HCT116 (cell line): ENCODE measurements at regions not wholly inside any gene's neighbourhood (a gene's known extent, or its start where the extent isn't known, plus 50 kb on each side); places are given as distances from the start of the nearest gene placed in this dataset.

Source experiments
- ATAC-seq: fragments of 200-7000 bp; cut with Tn5 transposase; 2 replicates; pipeline ENCODE4 v1.9.1; 2020; ENCODE audit warnings: mild to moderate bottlenecking, moderate library complexity
- BruUV-seq: library from RNA; stranded (reverse); fragments of 400-500 nt; replicated peaks from 2 replicates; lab custom pipeline; 2021; lab: Mats Ljungman, UMichigan
- CTCF ChIA-PET: fragments of 300-600 bp; sonication (Branson Sonifier 250); formaldehyde crosslinking; loops from one replicate; lab custom pipeline; 2021; ENCODE audit warnings: antibody characterized with exemption; lab: Charles Lee
- POLR2A ChIA-PET: fragments of 300-600, 350-600 bp; sonication (Branson Sonifier 250); formaldehyde crosslinking; loops from one replicate; lab custom pipeline; 2021; ENCODE audit warnings: antibody characterized with exemption; lab: Charles Lee
- RAD21 ChIA-PET, 2 experiments: fragments of 300-600 bp; sonication (Branson Sonifier 250); formaldehyde crosslinking; loops; one replicate each; lab custom pipeline; 2023; ENCODE audit warnings: low total read pairs in 2 of 2; ENCODE audit not compliant: uncharacterized antibody in 2 of 2, unreplicated experiment in 2 of 2, low non-redundant PET in 1 of 2; lab: Charles Lee
- DNase-seq: peaks from one replicate; pipeline ENCODE4 v3.0.0-alpha.2; 2010; ENCODE audit warnings: low read depth, low spot score
- H2AFZ ChIP-seq: fragments of 200-600 bp; shearing (Covaris generic), sonication (generic); 2 replicates; pipeline ENCODE4 v1.6.1; 2017; ENCODE audit warnings: low read depth, mixed run types, mixed read lengths, antibody characterized with exemption, low read length; ENCODE audit not compliant: poor library complexity, severe bottlenecking
- H3K27ac ChIP-seq: 2 replicates; pipeline ENCODE4 v1.5.1; 2012; ENCODE audit warnings: low read depth, low read length
- H3K27me3 ChIP-seq: fragments of 200-600 bp; sonication (generic); 2 replicates; pipeline ENCODE4 v1.6.1; 2016; ENCODE audit warnings: mixed run types, low read length, mixed read lengths; ENCODE audit not compliant: insufficient read depth
- H3K36me3 ChIP-seq, 2 experiments: fragments of 200-500 bp in 1 of 2; fragments of 200-600 bp in 1 of 2; sonication (Bioruptor generic) in 1 of 2; sonication (generic) in 1 of 2; 2 replicates each; pipeline versions ENCODE4 v1.5.1 to v1.6.1; 2014 to 2016; ENCODE audit warnings: low read length in 2 of 2, inconsistent platforms in 1 of 2, mixed read lengths in 1 of 2, mixed run types in 1 of 2; ENCODE audit not compliant: insufficient read depth in 2 of 2, control insufficient read depth in 1 of 2
- H3K4me1 ChIP-seq, 2 experiments: fragments of 200-600 bp in 1 of 2; sonication (generic) in 1 of 2; 2 replicates each; pipeline versions ENCODE4 v1.5.1 to v1.6.1; 2012 to 2017; ENCODE audit warnings: low read length in 2 of 2, inconsistent platforms in 1 of 2, mild to moderate bottlenecking in 1 of 2, mixed read lengths in 1 of 2, mixed run types in 1 of 2, moderate library complexity in 1 of 2; ENCODE audit not compliant: insufficient read depth in 2 of 2, control insufficient read depth in 1 of 2
- H3K4me2 ChIP-seq: fragments of 200-600 bp; sonication (generic); 2 replicates; pipeline ENCODE4 v1.6.1; 2017; ENCODE audit warnings: mixed run types, low read length, mixed read lengths
- H3K4me3 ChIP-seq, 2 experiments: fragments of 200-600 bp in 1 of 2; sonication (generic) in 1 of 2; replicated peaks in 1 of 2; 2 replicates each; pipeline ENCODE4 v1.5.1; 2011 to 2016; ENCODE audit warnings: low read length in 2 of 2, control low read depth in 1 of 2, low read depth in 1 of 2, mild to moderate bottlenecking in 1 of 2, mixed read lengths in 1 of 2, mixed run types in 1 of 2
- H3K79me2 ChIP-seq: fragments of 200-600 bp; sonication (generic); 2 replicates; pipeline ENCODE4 v1.6.1; 2017; ENCODE audit warnings: mild to moderate bottlenecking, mixed run types, low read length, moderate library complexity, mixed read lengths; ENCODE audit not compliant: insufficient read depth
- H3K9ac ChIP-seq: fragments of 200-600 bp; sonication (generic); 2 replicates; pipeline ENCODE4 v1.6.1; 2016; ENCODE audit warnings: low read length, mixed read lengths
- H3K9me2 ChIP-seq: fragments of 200-600 bp; sonication (generic), shearing (Covaris generic); 2 replicates; pipeline ENCODE4 v1.6.1; 2017; ENCODE audit warnings: mixed run types, mild to moderate bottlenecking, moderate library complexity; ENCODE audit not compliant: insufficient read depth
- H3K9me3 ChIP-seq, 2 experiments: fragments of 200-500 bp in 1 of 2; fragments of 200-600 bp in 1 of 2; sonication (Bioruptor generic) in 1 of 2; sonication (generic) in 1 of 2; 2 replicates each; pipeline ENCODE4 v1.6.1; 2014 to 2017; ENCODE audit warnings: low read length in 2 of 2, mixed read lengths in 2 of 2, inconsistent platforms in 1 of 2, low read depth in 1 of 2, mild to moderate bottlenecking in 1 of 2, mixed run types in 1 of 2, moderate library complexity in 1 of 2; ENCODE audit not compliant: control insufficient read depth in 1 of 2, insufficient read depth in 1 of 2
- H4K20me1 ChIP-seq: fragments of 200-600 bp; sonication (generic), shearing (Covaris generic); 2 replicates; pipeline ENCODE4 v1.6.1; 2017; ENCODE audit warnings: mixed run types, mild to moderate bottlenecking, moderate library complexity; ENCODE audit not compliant: insufficient read depth
- CBX3 ChIP-seq: IDR thresholded peaks from 2 replicates; pipeline ENCODE4 v1.6.1; 2012; ENCODE audit warnings: low read depth
- CEBPB ChIP-seq: IDR thresholded peaks from 2 replicates; pipeline ENCODE4 v1.6.1; 2012; ENCODE audit warnings: low read depth
- EGR1 ChIP-seq: IDR thresholded peaks from 2 replicates; pipeline ENCODE4 v1.6.1; 2012; ENCODE audit warnings: low read depth
- ELF1 ChIP-seq: IDR thresholded peaks from 2 replicates; pipeline ENCODE4 v1.6.1; 2012; ENCODE audit warnings: low read depth, borderline replicate concordance
- EZH2 ChIP-seq: fragments of 200-600 bp; sonication (generic); IDR thresholded peaks from 2 replicates; pipeline ENCODE4 v1.6.1; 2017; ENCODE audit warnings: antibody characterized with exemption, mixed run types
- EZH2phosphoT487 ChIP-seq: fragments of 200-600 bp; IDR thresholded peaks from 2 replicates; pipeline ENCODE4 v1.6.1; 2018; ENCODE audit warnings: antibody characterized with exemption, borderline replicate concordance
- FOSL1 ChIP-seq: IDR thresholded peaks from 2 replicates; pipeline ENCODE4 v1.6.1; 2012; ENCODE audit warnings: low read depth
- POLR2A ChIP-seq: IDR thresholded peaks from 2 replicates; pipeline ENCODE4 v1.7.0; 2011; ENCODE audit warnings: borderline replicate concordance; ENCODE audit not compliant: insufficient read depth, insufficient read length; ENCODE audit errors: extremely low read depth
- RAD21 ChIP-seq: IDR thresholded peaks from 2 replicates; pipeline ENCODE4 v1.6.1; 2012; ENCODE audit warnings: low read depth, mild to moderate bottlenecking
- SP1 ChIP-seq: IDR thresholded peaks from 2 replicates; pipeline ENCODE4 v1.6.1; 2012; ENCODE audit warnings: low read depth
- SRF ChIP-seq: IDR thresholded peaks from 2 replicates; pipeline ENCODE4 v1.6.1; 2012; ENCODE audit warnings: low read depth
- TCF7L2 ChIP-seq: IDR thresholded peaks from 2 replicates; pipeline ENCODE4 v1.7.0; 2011; ENCODE audit warnings: borderline replicate concordance, inconsistent platforms; ENCODE audit not compliant: insufficient read depth, insufficient read length; ENCODE audit errors: extremely low read depth
- YY1 ChIP-seq: IDR thresholded peaks from 2 replicates; pipeline ENCODE4 v1.6.1; 2011; ENCODE audit warnings: low read length, low read depth, moderate library complexity, mild to moderate bottlenecking; ENCODE audit not compliant: insufficient replicate concordance; ENCODE audit errors: extremely low read depth
- ZFX ChIP-seq: fragments of 450-650 bp; IDR thresholded peaks from 2 replicates; pipeline ENCODE4 v1.6.1; 2017
- ZNF274 ChIP-seq: fragments of 200-500 bp; sonication (Bioruptor generic); IDR thresholded peaks from 2 replicates; pipeline ENCODE4 v1.6.1; 2014; ENCODE audit warnings: mild to moderate bottlenecking, low read depth, low read length, inconsistent platforms
- intact Hi-C: fragments of 100-400 bp; cut with micrococcal nuclease; formaldehyde crosslinking; loops from 2 replicates; pipeline ENCODE4 v1.10.0; 2022
- TF ChIP-seq, protein P1 (sequence below): IDR thresholded peaks from 2 replicates; pipeline ENCODE4 v1.6.1; 2012
- TF ChIP-seq, protein P2 (sequence below): IDR thresholded peaks from 2 replicates; pipeline ENCODE4 v1.6.1; 2012
- TF ChIP-seq, protein P3 (sequence below): IDR thresholded peaks from 2 replicates; pipeline ENCODE4 v1.6.1; 2012; ENCODE audit warnings: low read depth
- TF ChIP-seq, protein P4 (sequence below): IDR thresholded peaks from 2 replicates; pipeline ENCODE4 v1.6.1; 2011; ENCODE audit warnings: mild to moderate bottlenecking, low read length, moderate library complexity; ENCODE audit not compliant: insufficient replicate concordance; ENCODE audit errors: extremely low read depth
- TF ChIP-seq, protein P5 (sequence below), 3 experiments: fragments of 200-600 bp in 1 of 3; sonication (generic) in 1 of 3; IDR thresholded peaks in 2 of 3; conservative IDR thresholded peaks in 1 of 3; 2 replicates each; pipeline ENCODE4 v1.5.1; 2012 to 2017; ENCODE audit warnings: low read depth in 2 of 3, low read length in 2 of 3, antibody characterized with exemption in 1 of 3, borderline replicate concordance in 1 of 3, control low read depth in 1 of 3, mild to moderate bottlenecking in 1 of 3, mixed read lengths in 1 of 3, mixed run types in 1 of 3, moderate library complexity in 1 of 3; ENCODE audit not compliant: insufficient read depth in 1 of 3

DNA sequence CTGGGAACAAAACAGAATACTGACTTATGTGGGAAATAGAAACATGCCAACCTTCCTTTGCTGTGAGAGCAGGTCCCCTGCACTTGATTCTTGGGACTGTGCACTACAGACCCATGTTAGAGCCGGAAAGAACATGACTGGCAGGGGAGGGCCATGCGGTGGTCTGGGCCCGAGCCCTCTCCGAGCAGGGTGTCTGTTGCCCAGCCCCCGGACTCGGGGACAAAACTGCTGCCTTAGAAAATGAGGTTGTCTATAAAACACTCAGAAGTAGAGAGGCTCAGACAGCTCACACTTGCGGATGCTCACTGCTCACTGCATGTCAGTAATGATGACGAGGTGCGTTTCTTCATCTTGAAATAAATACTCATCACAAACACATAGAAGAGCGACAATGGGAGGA lies 270.7 kb upstream of the HDAC4 start:
- Histone ChIP-seq H3K9me2 (no peaks in the 10 kb centered on the region), H3K4me2 (no peak overlapping the region), H3K4me1 (no peaks in the 10 kb centered on the region), H4K20me1 (no peaks in the 10 kb centered on the region), H3K36me3 (no peaks in the 10 kb centered on the region), H2AFZ (no peak overlapping the region), H3K4me3 (no peak overlapping the region), H3K79me2 (no peaks in the 10 kb centered on the region), H3K27me3 (peaks cover 12% of the 10 kb centered on the region), H3K27ac (no peak overlapping the region), H3K9ac (no peak overlapping the region), H3K9me3 (no peaks in the 10 kb centered on the region)
- ChIA-PET CTCF (no interaction called here), RAD21 (no interaction called here), POLR2A (no interaction called here)
- BruUV-seq, result no TSS peak
- ATAC-seq, result no peak
- TF ChIP-seq, protein P1, sequence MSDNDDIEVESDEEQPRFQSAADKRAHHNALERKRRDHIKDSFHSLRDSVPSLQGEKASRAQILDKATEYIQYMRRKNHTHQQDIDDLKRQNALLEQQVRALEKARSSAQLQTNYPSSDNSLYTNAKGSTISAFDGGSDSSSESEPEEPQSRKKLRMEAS, result no peak
- TF ChIP-seq POLR2A, result no peak
- no peak for TF ChIP-seq EGR1
- TF ChIP-seq, protein P2, sequence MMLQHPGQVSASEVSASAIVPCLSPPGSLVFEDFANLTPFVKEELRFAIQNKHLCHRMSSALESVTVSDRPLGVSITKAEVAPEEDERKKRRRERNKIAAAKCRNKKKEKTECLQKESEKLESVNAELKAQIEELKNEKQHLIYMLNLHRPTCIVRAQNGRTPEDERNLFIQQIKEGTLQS, result no peak
- TF ChIP-seq CEBPB, result no peak
- TF ChIP-seq RAD21, result no peak
- no peak for TF ChIP-seq EZH2phosphoT487
- TF ChIP-seq EZH2, result no peak
- TF ChIP-seq TCF7L2, result no peak
- TF ChIP-seq CBX3, result no peak
- TF ChIP-seq, protein P3, sequence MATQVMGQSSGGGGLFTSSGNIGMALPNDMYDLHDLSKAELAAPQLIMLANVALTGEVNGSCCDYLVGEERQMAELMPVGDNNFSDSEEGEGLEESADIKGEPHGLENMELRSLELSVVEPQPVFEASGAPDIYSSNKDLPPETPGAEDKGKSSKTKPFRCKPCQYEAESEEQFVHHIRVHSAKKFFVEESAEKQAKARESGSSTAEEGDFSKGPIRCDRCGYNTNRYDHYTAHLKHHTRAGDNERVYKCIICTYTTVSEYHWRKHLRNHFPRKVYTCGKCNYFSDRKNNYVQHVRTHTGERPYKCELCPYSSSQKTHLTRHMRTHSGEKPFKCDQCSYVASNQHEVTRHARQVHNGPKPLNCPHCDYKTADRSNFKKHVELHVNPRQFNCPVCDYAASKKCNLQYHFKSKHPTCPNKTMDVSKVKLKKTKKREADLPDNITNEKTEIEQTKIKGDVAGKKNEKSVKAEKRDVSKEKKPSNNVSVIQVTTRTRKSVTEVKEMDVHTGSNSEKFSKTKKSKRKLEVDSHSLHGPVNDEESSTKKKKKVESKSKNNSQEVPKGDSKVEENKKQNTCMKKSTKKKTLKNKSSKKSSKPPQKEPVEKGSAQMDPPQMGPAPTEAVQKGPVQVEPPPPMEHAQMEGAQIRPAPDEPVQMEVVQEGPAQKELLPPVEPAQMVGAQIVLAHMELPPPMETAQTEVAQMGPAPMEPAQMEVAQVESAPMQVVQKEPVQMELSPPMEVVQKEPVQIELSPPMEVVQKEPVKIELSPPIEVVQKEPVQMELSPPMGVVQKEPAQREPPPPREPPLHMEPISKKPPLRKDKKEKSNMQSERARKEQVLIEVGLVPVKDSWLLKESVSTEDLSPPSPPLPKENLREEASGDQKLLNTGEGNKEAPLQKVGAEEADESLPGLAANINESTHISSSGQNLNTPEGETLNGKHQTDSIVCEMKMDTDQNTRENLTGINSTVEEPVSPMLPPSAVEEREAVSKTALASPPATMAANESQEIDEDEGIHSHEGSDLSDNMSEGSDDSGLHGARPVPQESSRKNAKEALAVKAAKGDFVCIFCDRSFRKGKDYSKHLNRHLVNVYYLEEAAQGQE, result no peak
- no peak for TF ChIP-seq ELF1
- TF ChIP-seq, protein P4, sequence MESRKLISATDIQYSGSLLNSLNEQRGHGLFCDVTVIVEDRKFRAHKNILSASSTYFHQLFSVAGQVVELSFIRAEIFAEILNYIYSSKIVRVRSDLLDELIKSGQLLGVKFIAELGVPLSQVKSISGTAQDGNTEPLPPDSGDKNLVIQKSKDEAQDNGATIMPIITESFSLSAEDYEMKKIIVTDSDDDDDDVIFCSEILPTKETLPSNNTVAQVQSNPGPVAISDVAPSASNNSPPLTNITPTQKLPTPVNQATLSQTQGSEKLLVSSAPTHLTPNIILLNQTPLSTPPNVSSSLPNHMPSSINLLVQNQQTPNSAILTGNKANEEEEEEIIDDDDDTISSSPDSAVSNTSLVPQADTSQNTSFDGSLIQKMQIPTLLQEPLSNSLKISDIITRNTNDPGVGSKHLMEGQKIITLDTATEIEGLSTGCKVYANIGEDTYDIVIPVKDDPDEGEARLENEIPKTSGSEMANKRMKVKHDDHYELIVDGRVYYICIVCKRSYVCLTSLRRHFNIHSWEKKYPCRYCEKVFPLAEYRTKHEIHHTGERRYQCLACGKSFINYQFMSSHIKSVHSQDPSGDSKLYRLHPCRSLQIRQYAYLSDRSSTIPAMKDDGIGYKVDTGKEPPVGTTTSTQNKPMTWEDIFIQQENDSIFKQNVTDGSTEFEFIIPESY, result no peak
- TF ChIP-seq FOSL1, result no peak
- no peak for TF ChIP-seq ZFX
- no peak for TF ChIP-seq ZNF274
- no peak for TF ChIP-seq SP1
- TF ChIP-seq, protein P5, sequence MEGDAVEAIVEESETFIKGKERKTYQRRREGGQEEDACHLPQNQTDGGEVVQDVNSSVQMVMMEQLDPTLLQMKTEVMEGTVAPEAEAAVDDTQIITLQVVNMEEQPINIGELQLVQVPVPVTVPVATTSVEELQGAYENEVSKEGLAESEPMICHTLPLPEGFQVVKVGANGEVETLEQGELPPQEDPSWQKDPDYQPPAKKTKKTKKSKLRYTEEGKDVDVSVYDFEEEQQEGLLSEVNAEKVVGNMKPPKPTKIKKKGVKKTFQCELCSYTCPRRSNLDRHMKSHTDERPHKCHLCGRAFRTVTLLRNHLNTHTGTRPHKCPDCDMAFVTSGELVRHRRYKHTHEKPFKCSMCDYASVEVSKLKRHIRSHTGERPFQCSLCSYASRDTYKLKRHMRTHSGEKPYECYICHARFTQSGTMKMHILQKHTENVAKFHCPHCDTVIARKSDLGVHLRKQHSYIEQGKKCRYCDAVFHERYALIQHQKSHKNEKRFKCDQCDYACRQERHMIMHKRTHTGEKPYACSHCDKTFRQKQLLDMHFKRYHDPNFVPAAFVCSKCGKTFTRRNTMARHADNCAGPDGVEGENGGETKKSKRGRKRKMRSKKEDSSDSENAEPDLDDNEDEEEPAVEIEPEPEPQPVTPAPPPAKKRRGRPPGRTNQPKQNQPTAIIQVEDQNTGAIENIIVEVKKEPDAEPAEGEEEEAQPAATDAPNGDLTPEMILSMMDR (IDR thresholded peaks at IDR 0.05 in 2 of 3, conservative IDR thresholded peaks at IDR 0.05 in 1 of 3; ENCODE audit: borderline replicate concordance in 1 of 3, insufficient read depth in 1 of 3, low read depth in 2 of 3, low read length in 2 of 3), result no peak
- TF ChIP-seq SRF, result no peak
- no peak for TF ChIP-seq YY1
- intact Hi-C loops, result no loop called here
- DNase-seq, result no peak
